Astrocyte (in vitro differentiated cells and primary cell): ENCODE measurements at regions not wholly inside any gene's neighbourhood (a gene's known extent, or its start where the extent isn't known, plus 50 kb on each side); places are given as distances from the start of the nearest gene placed in this dataset.

Experiments
- DNase-seq: peaks from one replicate; pipeline ENCODE4 v3.0.0-alpha.2; 2010; ENCODE audit warnings: low read depth
- FAIRE-seq: peaks from 2 replicates; lab custom pipeline; 2011; peaks lifted over from hg19 to GRCh38; lab: Jason Lieb, UNC
- H2AFZ ChIP-seq: 2 replicates; pipeline ENCODE4 v1.6.0; 2012; ENCODE audit warnings: low read depth, low read length, inconsistent platforms
- H3K27ac ChIP-seq: 2 replicates; pipeline ENCODE4 v1.5.1; 2011; ENCODE audit warnings: low read depth, low read length, inconsistent platforms
- H3K27me3 ChIP-seq: 2 replicates; pipeline ENCODE4 v1.6.0; 2011; ENCODE audit warnings: low read length, inconsistent platforms; ENCODE audit not compliant: insufficient read depth
- H3K36me3 ChIP-seq: 2 replicates; pipeline ENCODE4 v1.5.1; 2011; ENCODE audit warnings: low read length, inconsistent platforms; ENCODE audit not compliant: insufficient read depth
- H3K4me1 ChIP-seq: 2 replicates; pipeline ENCODE4 v1.5.1; 2011; ENCODE audit warnings: low read length, inconsistent platforms; ENCODE audit not compliant: insufficient read depth
- H3K4me2 ChIP-seq: 2 replicates; pipeline ENCODE4 v1.6.0; 2012; ENCODE audit warnings: low read length, inconsistent platforms
- H3K4me3 ChIP-seq: 2 replicates; pipeline ENCODE4 v1.5.1; 2011; ENCODE audit warnings: low read depth, mild to moderate bottlenecking, low read length, inconsistent platforms; ENCODE audit not compliant: insufficient read depth
- H3K79me2 ChIP-seq: 2 replicates; pipeline ENCODE4 v1.6.0; 2012; ENCODE audit warnings: mild to moderate bottlenecking, low read length, inconsistent platforms; ENCODE audit not compliant: insufficient read depth
- H3K9ac ChIP-seq: 2 replicates; pipeline ENCODE4 v1.6.0; 2012; ENCODE audit warnings: mild to moderate bottlenecking, low read length, inconsistent platforms
- H3K9me3 ChIP-seq: 2 replicates; pipeline ENCODE4 v1.5.1; 2012; ENCODE audit warnings: low read depth, mild to moderate bottlenecking, low read length, inconsistent platforms; ENCODE audit not compliant: insufficient read depth
- H4K20me1 ChIP-seq: 2 replicates; pipeline ENCODE4 v1.6.0; 2012; ENCODE audit warnings: low read length, inconsistent platforms; ENCODE audit not compliant: insufficient read depth
- H3K27ac Mint-ChIP-seq: one replicate; pipeline ENCODE4 v1.8.0; 2021; ENCODE audit warnings: mild to moderate bottlenecking, mixed read lengths; ENCODE audit not compliant: unreplicated experiment
- H3K27me3 Mint-ChIP-seq: one replicate; pipeline ENCODE4 v1.8.0; 2021; ENCODE audit warnings: low read depth, mixed read lengths; ENCODE audit not compliant: unreplicated experiment
- H3K36me3 Mint-ChIP-seq: one replicate; pipeline ENCODE4 v1.8.0; 2021; ENCODE audit warnings: low read depth, mixed read lengths; ENCODE audit not compliant: unreplicated experiment
- H3K4me1 Mint-ChIP-seq: one replicate; pipeline ENCODE4 v1.8.0; 2021; ENCODE audit warnings: low read depth, mixed read lengths; ENCODE audit not compliant: unreplicated experiment
- H3K4me3 Mint-ChIP-seq: one replicate; pipeline ENCODE4 v1.8.0; 2021; ENCODE audit warnings: mild to moderate bottlenecking, moderate library complexity, mixed read lengths; ENCODE audit not compliant: unreplicated experiment
- H3K9me3 Mint-ChIP-seq: one replicate; pipeline ENCODE4 v1.8.0; 2021; ENCODE audit warnings: mild to moderate bottlenecking, mixed read lengths; ENCODE audit not compliant: unreplicated experiment
- EZH2 ChIP-seq: IDR thresholded peaks from 2 replicates; pipeline ENCODE4 v1.6.1; 2012; ENCODE audit warnings: mild to moderate bottlenecking, low read length, inconsistent platforms; ENCODE audit not compliant: insufficient read depth
- TF ChIP-seq, protein P1 (sequence below): IDR thresholded peaks from 2 replicates; pipeline ENCODE4 v1.5.1; 2011; ENCODE audit warnings: low read depth, mild to moderate bottlenecking, inconsistent platforms, low read length, moderate library complexity; ENCODE audit not compliant: insufficient read depth

DNA sequence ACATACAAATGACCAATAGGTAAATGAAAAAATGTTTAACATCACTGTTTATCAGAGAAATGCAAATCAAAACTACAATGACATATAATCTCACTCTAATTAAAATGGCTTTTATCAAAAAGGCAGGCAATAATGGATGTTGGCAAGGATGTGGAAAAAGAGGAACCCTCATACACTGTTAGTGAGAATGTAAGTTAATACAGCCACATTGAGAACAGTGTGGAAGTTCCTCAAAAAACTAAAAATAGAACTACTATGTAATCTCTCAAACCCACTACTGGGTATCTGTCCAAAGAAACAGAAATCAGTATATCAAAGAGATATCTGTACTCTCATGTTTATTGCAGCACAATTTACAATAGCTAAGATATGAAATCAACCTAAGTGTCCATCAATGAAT, 165.9 kb upstream of the HHIP start:
- Histone ChIP-seq H3K36me3 (no peaks in the 10 kb centered on the region), H3K27me3 (no peaks in the 10 kb centered on the region), H3K9me3 (no peaks in the 10 kb centered on the region), H3K4me3 (no peak overlapping the region), H3K9ac (no peak overlapping the region), H3K79me2 (no peaks in the 10 kb centered on the region), H3K4me1 (no peaks in the 10 kb centered on the region), H4K20me1 (no peaks in the 10 kb centered on the region), H3K27ac (no peak overlapping the region), H2AFZ (no peak overlapping the region), H3K4me2 (no peak overlapping the region)
- H3K36me3 Mint-ChIP-seq, result no peaks in the 10 kb centered on the region
- DNase-seq, result no peak
- peaks cover 8% of the 10 kb centered on the region for H3K9me3 Mint-ChIP-seq
- no peaks in the 10 kb centered on the region for H3K27me3 Mint-ChIP-seq
- no peak overlapping the region for H3K27ac Mint-ChIP-seq
- H3K4me3 Mint-ChIP-seq, result no peak overlapping the region
- TF ChIP-seq EZH2, result no peak
- TF ChIP-seq, protein P1, sequence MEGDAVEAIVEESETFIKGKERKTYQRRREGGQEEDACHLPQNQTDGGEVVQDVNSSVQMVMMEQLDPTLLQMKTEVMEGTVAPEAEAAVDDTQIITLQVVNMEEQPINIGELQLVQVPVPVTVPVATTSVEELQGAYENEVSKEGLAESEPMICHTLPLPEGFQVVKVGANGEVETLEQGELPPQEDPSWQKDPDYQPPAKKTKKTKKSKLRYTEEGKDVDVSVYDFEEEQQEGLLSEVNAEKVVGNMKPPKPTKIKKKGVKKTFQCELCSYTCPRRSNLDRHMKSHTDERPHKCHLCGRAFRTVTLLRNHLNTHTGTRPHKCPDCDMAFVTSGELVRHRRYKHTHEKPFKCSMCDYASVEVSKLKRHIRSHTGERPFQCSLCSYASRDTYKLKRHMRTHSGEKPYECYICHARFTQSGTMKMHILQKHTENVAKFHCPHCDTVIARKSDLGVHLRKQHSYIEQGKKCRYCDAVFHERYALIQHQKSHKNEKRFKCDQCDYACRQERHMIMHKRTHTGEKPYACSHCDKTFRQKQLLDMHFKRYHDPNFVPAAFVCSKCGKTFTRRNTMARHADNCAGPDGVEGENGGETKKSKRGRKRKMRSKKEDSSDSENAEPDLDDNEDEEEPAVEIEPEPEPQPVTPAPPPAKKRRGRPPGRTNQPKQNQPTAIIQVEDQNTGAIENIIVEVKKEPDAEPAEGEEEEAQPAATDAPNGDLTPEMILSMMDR, result no peak
- no peak for FAIRE-seq
- H3K4me1 Mint-ChIP-seq, result no peaks in the 10 kb centered on the region

GRCh38 chr4:144489831-144490230, 156.1 kb upstream of the HHIP start:
- no peaks in the 10 kb centered on the region for H3K4me1 Mint-ChIP-seq
- H3K4me3 Mint-ChIP-seq, result no peak overlapping the region
- DNase-seq, result no peak
- H3K4me1 ChIP-seq, result no peaks in the 10 kb centered on the region
- H3K27ac Mint-ChIP-seq, result no peak overlapping the region
- H3K27ac ChIP-seq, result no peak overlapping the region
- H3K36me3 Mint-ChIP-seq, result no peaks in the 10 kb centered on the region
- no peaks in the 10 kb centered on the region for H3K9me3 ChIP-seq
- no peaks in the 10 kb centered on the region for H3K27me3 ChIP-seq
- H4K20me1 ChIP-seq, result no peaks in the 10 kb centered on the region
- H3K9me3 Mint-ChIP-seq, result peaks cover 4% of the 10 kb centered on the region
- H3K4me2 ChIP-seq, result no peak overlapping the region
- no peak for TF ChIP-seq EZH2
- TF ChIP-seq, protein P1, result no peak
- no peak overlapping the region for H2AFZ ChIP-seq
- no peak overlapping the region for H3K9ac ChIP-seq
- H3K36me3 ChIP-seq, result no peaks in the 10 kb centered on the region
- no peaks in the 10 kb centered on the region for H3K79me2 ChIP-seq
- H3K4me3 ChIP-seq, result no peak overlapping the region
- FAIRE-seq, result no peak
- peaks cover 1% of the 10 kb centered on the region for H3K27me3 Mint-ChIP-seq

DNA sequence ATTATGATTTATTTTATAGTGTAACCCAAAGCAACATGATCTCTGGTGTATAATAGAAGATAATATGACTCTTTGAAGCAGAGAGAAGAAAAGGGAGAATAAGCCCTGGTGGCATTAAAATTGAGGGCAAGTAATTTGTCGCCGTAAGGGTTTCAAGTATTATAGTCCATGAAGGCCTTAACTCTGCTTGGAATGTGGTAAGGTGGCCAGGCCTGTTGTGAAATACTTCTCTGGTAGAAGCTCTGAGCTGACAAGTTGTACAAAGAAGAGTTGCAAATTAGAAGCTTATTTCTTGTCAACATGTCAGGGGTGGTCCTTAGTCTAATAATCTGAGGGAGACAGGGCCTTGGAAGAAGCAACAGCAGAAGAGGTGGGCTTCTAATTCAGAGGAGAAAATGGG, 151.7 kb upstream of the HHIP start:
- FAIRE-seq (no peak), DNase-seq (no peak)
- no peak overlapping the region for H3K27ac Mint-ChIP-seq
- H3K4me2 ChIP-seq, result no peak overlapping the region
- H3K79me2 ChIP-seq, result no peaks in the 10 kb centered on the region
- no peaks in the 10 kb centered on the region for H3K36me3 ChIP-seq
- peaks cover 2% of the 10 kb centered on the region for H3K27me3 Mint-ChIP-seq
- H3K27me3 ChIP-seq, result no peaks in the 10 kb centered on the region
- no peak overlapping the region for H3K27ac ChIP-seq
- H3K9me3 Mint-ChIP-seq, result no peaks in the 10 kb centered on the region
- H3K36me3 Mint-ChIP-seq, result no peaks in the 10 kb centered on the region
- no peaks in the 10 kb centered on the region for H3K9me3 ChIP-seq
- no peak overlapping the region for H2AFZ ChIP-seq
- H4K20me1 ChIP-seq, result no peaks in the 10 kb centered on the region
- no peak overlapping the region for H3K9ac ChIP-seq
- H3K4me3 ChIP-seq, result no peak overlapping the region
- no peaks in the 10 kb centered on the region for H3K4me1 ChIP-seq
- no peak overlapping the region for H3K4me3 Mint-ChIP-seq
- H3K4me1 Mint-ChIP-seq, result no peaks in the 10 kb centered on the region
- TF ChIP-seq, protein P1, result no peak
- no peak for TF ChIP-seq EZH2
